A549 (cell line): ENCODE measurements at regions not wholly inside any gene's neighbourhood (a gene's known extent, or its start where the extent isn't known, plus 50 kb on each side); places are given as distances from the start of the nearest gene placed in this dataset.

ENCODE experiments used
- ATAC-seq, 2 experiments: fragments of 200-7000 bp in 1 of 2; fragments of >200 bp in 1 of 2; cut with Nextera tagmentation in 1 of 2; cut with Tn5 transposase in 1 of 2; 3 replicates each; pipeline versions ENCODE4 v1.8.0 to v1.9.1; 2018 to 2020; ENCODE audit warnings: mild to moderate bottlenecking in 1 of 2, moderate library complexity in 1 of 2
- CTCF ChIA-PET: fragments of 300-600 bp; sonication (Branson Sonifier 250); formaldehyde crosslinking; extraction: SDS; loops from one replicate; lab custom pipeline; 2021; ENCODE audit warnings: antibody characterized with exemption, inconsistent platforms; lab: Yijun Ruan, JAX
- POLR2A ChIA-PET: fragments of 350-600 bp; formaldehyde crosslinking; extraction: SDS; loops from one replicate; lab custom pipeline; 2021; ENCODE audit warnings: antibody characterized with exemption, inconsistent platforms; lab: Yijun Ruan, JAX
- DNase-seq, 2 experiments: peaks; one replicate each; pipeline versions ENCODE4 v3.0.0 to v3.0.0-alpha.2; 2011 to 2016; ENCODE audit warnings: low read depth in 1 of 2, low spot score in 1 of 2
- FAIRE-seq: peaks from 2 replicates; lab custom pipeline; 2011; peaks lifted over from hg19 to GRCh38; lab: Jason Lieb, UNC
- H3K27ac ChIP-seq, 2 experiments: fragments of >200 bp; sonication (Bioruptor Twin); formaldehyde crosslinking; 3 replicates each; pipeline ENCODE4 v1.5.1; 2016 to 2017
- H3K4me1 ChIP-seq: fragments of >200 bp; sonication (Bioruptor Twin); formaldehyde crosslinking; 3 replicates; pipeline ENCODE4 v1.6.1; 2016
- H3K4me2 ChIP-seq: fragments of >200 bp; sonication (Bioruptor Twin); formaldehyde crosslinking; 3 replicates; pipeline ENCODE4 v1.6.1; 2016
- H3K4me3 ChIP-seq: fragments of >200 bp; sonication (Bioruptor Twin); formaldehyde crosslinking; 3 replicates; pipeline ENCODE4 v1.5.1; 2016
- H3K9me3 ChIP-seq: fragments of >200 bp; sonication (Bioruptor Twin); formaldehyde crosslinking; 3 replicates; pipeline ENCODE4 v1.6.1; 2016
- EP300 ChIP-seq, 2 experiments: fragments of >200 bp; sonication (Bioruptor Twin); formaldehyde crosslinking; IDR thresholded peaks; 2 replicates in 1 of 2; 3 replicates in 1 of 2; pipeline ENCODE4 v1.6.1; 2016 to 2017
- GATA3 ChIP-seq: IDR thresholded peaks from 2 replicates; pipeline ENCODE4 v1.6.1; 2012; ENCODE audit warnings: borderline replicate concordance
- HDAC2 ChIP-seq: fragments of 200-600 bp; sonication (generic); IDR thresholded peaks from 2 replicates; pipeline ENCODE4 v1.6.1; 2016
- JUNB ChIP-seq: fragments of >200 bp; sonication (Bioruptor Twin); formaldehyde crosslinking; IDR thresholded peaks from 2 replicates; pipeline ENCODE4 v1.6.1; 2016
- MAZ ChIP-seq: fragments of 150-350 bp; IDR thresholded peaks from 2 replicates; pipeline ENCODE4 v1.6.1; 2014; ENCODE audit warnings: antibody characterized with exemption, low read depth, low read length, borderline replicate concordance
- NPAS2 ChIP-seq: fragments of 250-450 bp; sonication (Bioruptor Pico); IDR thresholded peaks from 2 replicates; pipeline ENCODE4 v1.8.0; 2022; ENCODE audit warnings: mild to moderate bottlenecking, moderate library complexity, borderline replicate concordance
- PHF8 ChIP-seq: fragments of 200-600 bp; sonication (generic); IDR thresholded peaks from 2 replicates; pipeline ENCODE4 v1.6.1; 2016; ENCODE audit warnings: low read depth, mild to moderate bottlenecking, antibody characterized with exemption, moderate library complexity, borderline replicate concordance
- POLR2A ChIP-seq: IDR thresholded peaks from 2 replicates; pipeline ENCODE4 v1.6.1; 2012; ENCODE audit warnings: mild to moderate bottlenecking, low read length
- RCOR1 ChIP-seq: fragments of 150-350 bp; IDR thresholded peaks from 2 replicates; pipeline ENCODE4 v1.6.1; 2014; ENCODE audit warnings: antibody characterized with exemption, low read length, low read depth
- RNF2 ChIP-seq: fragments of 200-600 bp; sonication (generic); IDR thresholded peaks from 2 replicates; pipeline ENCODE4 v1.6.1; 2016; ENCODE audit warnings: low read depth, mild to moderate bottlenecking, antibody characterized with exemption, moderate library complexity, borderline replicate concordance
- TFCP2L1 ChIP-seq: fragments of 250-450 bp; sonication (Bioruptor Pico); IDR thresholded peaks from 2 replicates; pipeline ENCODE4 v1.5.0; 2021; ENCODE audit warnings: mild to moderate bottlenecking
- USF2 ChIP-seq: fragments of 450-650 bp; IDR thresholded peaks from 2 replicates; pipeline ENCODE4 v1.6.1; 2014; ENCODE audit warnings: antibody characterized with exemption
- WGBS: methylation state at CpG from one replicate; pipeline ENCODE4 v1.1.6; 2017; ENCODE audit errors: missing lambda C conversion rate; 5-methylcytosine and 5-hydroxymethylcytosine counted together
- TF ChIP-seq, protein P1 (sequence below): fragments of 250-450 bp; sonication (Bioruptor Pico); IDR thresholded peaks from 2 replicates; pipeline ENCODE4 v1.5.0; 2020; ENCODE audit warnings: low read depth, mild to moderate bottlenecking, moderate library complexity
- TF ChIP-seq, protein P2 (sequence below): IDR thresholded peaks from 2 replicates; pipeline ENCODE4 v1.6.1; 2012
- TF ChIP-seq, protein P3 (sequence below): fragments of 150-350 bp; IDR thresholded peaks from 2 replicates; pipeline ENCODE4 v1.6.1; 2014; ENCODE audit warnings: low read depth, mild to moderate bottlenecking, low read length

GRCh38 chr1:198101716-198102453, 54.9 kb upstream of the NEK7 start:
- Histone ChIP-seq H3K4me3 (no peak overlapping the region), H3K4me1 (no peaks in the 10 kb centered on the region), H3K4me2 (no peak overlapping the region), H3K9me3 (no peaks in the 10 kb centered on the region), H3K27ac (no peak overlapping the region)
- ChIA-PET CTCF (interaction anchor here (1.1 to 2.0 kb wide), 4 partner anchors 8 to 56 kb away, joined by 3 to 6 read pairs (median 3); partner anchors contain the start of gene NEK7), POLR2A (no interaction called here)
- TF ChIP-seq EP300 (IDR thresholded peaks at IDR 0.05), result no peak
- TF ChIP-seq HDAC2, result no peak
- ATAC-seq, result no peak
- FAIRE-seq, result no peak
- 61% methylated on average over 4 of the region's 4 CpGs for whole genome bisulfite sequencing
- no peak for DNase-seq

GRCh38 chr1:198102454-198102827, 54.4 kb upstream of the NEK7 start:
- no peaks in the 10 kb centered on the region for H3K4me1 ChIP-seq
- ATAC-seq (no peak), FAIRE-seq (no peak), DNase-seq (no peak)
- no peak overlapping the region for H3K27ac ChIP-seq
- 9% methylated on average over 1 of the region's 1 CpG for WGBS
- H3K4me2 ChIP-seq, result no peak overlapping the region
- POLR2A ChIA-PET, result no interaction called here
- H3K9me3 ChIP-seq, result no peaks in the 10 kb centered on the region
- H3K4me3 ChIP-seq, result no peak overlapping the region
- CTCF ChIA-PET, result interaction anchor here (0.7 to 2.0 kb wide), 4 partner anchors 14 to 279 kb away, joined by 3 to 6 read pairs (median 3); partner anchors contain the start of gene NEK7
- TF ChIP-seq JUNB, result no peak
- no peak for TF ChIP-seq PHF8
- no peak for TF ChIP-seq RCOR1
- no peak for TF ChIP-seq GATA3
- no peak for TF ChIP-seq TFCP2L1 (CRISPR knock-in tag)
- TF ChIP-seq, all 56 proteins: peak for 0

GRCh38 chr1:198105185-198105584, 51.6 kb upstream of the NEK7 start:
- Histone ChIP-seq H3K9me3 (no peaks in the 10 kb centered on the region), H3K4me2 (no peak overlapping the region), H3K27ac (no peak overlapping the region), H3K4me1 (no peaks in the 10 kb centered on the region), H3K4me3 (no peak overlapping the region)
- POLR2A ChIA-PET, result no interaction called here
- FAIRE-seq, result no peak
- DNase-seq, result no peak
- TF ChIP-seq, protein P1, sequence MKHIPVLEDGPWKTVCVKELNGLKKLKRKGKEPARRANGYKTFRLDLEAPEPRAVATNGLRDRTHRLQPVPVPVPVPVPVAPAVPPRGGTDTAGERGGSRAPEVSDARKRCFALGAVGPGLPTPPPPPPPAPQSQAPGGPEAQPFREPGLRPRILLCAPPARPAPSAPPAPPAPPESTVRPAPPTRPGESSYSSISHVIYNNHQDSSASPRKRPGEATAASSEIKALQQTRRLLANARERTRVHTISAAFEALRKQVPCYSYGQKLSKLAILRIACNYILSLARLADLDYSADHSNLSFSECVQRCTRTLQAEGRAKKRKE (CRISPR knock-in tag), result no peak
- TF ChIP-seq, protein P2, sequence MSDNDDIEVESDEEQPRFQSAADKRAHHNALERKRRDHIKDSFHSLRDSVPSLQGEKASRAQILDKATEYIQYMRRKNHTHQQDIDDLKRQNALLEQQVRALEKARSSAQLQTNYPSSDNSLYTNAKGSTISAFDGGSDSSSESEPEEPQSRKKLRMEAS, result no peak
- TF ChIP-seq MAZ (no peak), RNF2 (no peak), POLR2A (no peak), JUNB (no peak), NPAS2 (CRISPR knock-in tag) (no peak)
- TF ChIP-seq, protein P3, sequence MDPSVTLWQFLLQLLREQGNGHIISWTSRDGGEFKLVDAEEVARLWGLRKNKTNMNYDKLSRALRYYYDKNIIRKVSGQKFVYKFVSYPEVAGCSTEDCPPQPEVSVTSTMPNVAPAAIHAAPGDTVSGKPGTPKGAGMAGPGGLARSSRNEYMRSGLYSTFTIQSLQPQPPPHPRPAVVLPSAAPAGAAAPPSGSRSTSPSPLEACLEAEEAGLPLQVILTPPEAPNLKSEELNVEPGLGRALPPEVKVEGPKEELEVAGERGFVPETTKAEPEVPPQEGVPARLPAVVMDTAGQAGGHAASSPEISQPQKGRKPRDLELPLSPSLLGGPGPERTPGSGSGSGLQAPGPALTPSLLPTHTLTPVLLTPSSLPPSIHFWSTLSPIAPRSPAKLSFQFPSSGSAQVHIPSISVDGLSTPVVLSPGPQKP, result no peak
- CTCF ChIA-PET, result interaction anchor here (1.2 to 1.3 kb wide), 2 partner anchors 9 to 17 kb away, joined by 3 read pairs; no protein-coding TSS in a partner anchor
- WGBS, result 71% methylated on average over 1 of the region's 1 CpG
- ATAC-seq, result no peak

GRCh38 chr1:198106011-198106410, 50.8 kb upstream of the NEK7 start:
- Histone ChIP-seq H3K9me3 (no peaks in the 10 kb centered on the region), H3K27ac (no peak overlapping the region), H3K4me3 (no peak overlapping the region), H3K4me2 (no peak overlapping the region), H3K4me1 (no peaks in the 10 kb centered on the region)
- TF ChIP-seq USF2, result no peak
- no peak for TF ChIP-seq RCOR1
- CTCF ChIA-PET, result interaction anchor here (0.9 to 1.3 kb wide), 3 partner anchors 8 to 18 kb away, joined by 3 read pairs; no protein-coding TSS in a partner anchor
- POLR2A ChIA-PET, result no interaction called here
- FAIRE-seq (no peak), DNase-seq (peak in 1 of 2 experiments; percentile 11), ATAC-seq (no peak)
